Activated CD8-positive, alpha-beta T cell treated with anti-CD3 and anti-CD28 coated beads, Interleukin-2, amount 10 ng/mL, durations not matched to agents 7 days and 5 days (primary cell): ENCODE measurements at regions not wholly inside any gene's neighbourhood (a gene's known extent, or its start where the extent isn't known, plus 50 kb on each side); places are given as distances from the start of the nearest gene placed in this dataset.

Experiments
- ATAC-seq: fragments of 150-1000 bp; cut with Tn5 transposase; one replicate; pipeline ENCODE4 v1.10.0; 2021; ENCODE audit warnings: moderate library complexity
- CTCF ChIA-PET: fragments of 350-600 bp; sonication (Branson Sonifier 250); formaldehyde crosslinking; loops from one replicate; lab custom pipeline; 2021; ENCODE audit warnings: antibody characterized with exemption; lab: Charles Lee
- POLR2A ChIA-PET: fragments of 350-600 bp; sonication (Branson Sonifier 250); formaldehyde crosslinking; loops from one replicate; lab custom pipeline; 2021; ENCODE audit warnings: antibody characterized with exemption; lab: Charles Lee
- DNase-seq: peaks from one replicate; pipeline ENCODE4 v3.0.0-alpha.2; 2020
- H3K27ac Mint-ChIP-seq: one replicate; pipeline ENCODE4 v1.8.0; 2021; ENCODE audit warnings: mild to moderate bottlenecking, mixed read lengths
- H3K27me3 Mint-ChIP-seq: one replicate; pipeline ENCODE4 v1.8.0; 2021; ENCODE audit warnings: low read depth, mixed read lengths
- H3K36me3 Mint-ChIP-seq: one replicate; pipeline ENCODE4 v1.8.0; 2021; ENCODE audit warnings: low read depth, mixed read lengths
- H3K4me1 Mint-ChIP-seq: one replicate; pipeline ENCODE4 v1.8.0; 2021; ENCODE audit warnings: low read depth, mixed read lengths
- H3K4me3 Mint-ChIP-seq: one replicate; pipeline ENCODE4 v1.8.0; 2021; ENCODE audit warnings: mild to moderate bottlenecking, mixed read lengths
- H3K9me3 Mint-ChIP-seq: one replicate; pipeline ENCODE4 v1.8.0; 2022; ENCODE audit warnings: mixed read lengths; ENCODE audit not compliant: insufficient read depth

DNA sequence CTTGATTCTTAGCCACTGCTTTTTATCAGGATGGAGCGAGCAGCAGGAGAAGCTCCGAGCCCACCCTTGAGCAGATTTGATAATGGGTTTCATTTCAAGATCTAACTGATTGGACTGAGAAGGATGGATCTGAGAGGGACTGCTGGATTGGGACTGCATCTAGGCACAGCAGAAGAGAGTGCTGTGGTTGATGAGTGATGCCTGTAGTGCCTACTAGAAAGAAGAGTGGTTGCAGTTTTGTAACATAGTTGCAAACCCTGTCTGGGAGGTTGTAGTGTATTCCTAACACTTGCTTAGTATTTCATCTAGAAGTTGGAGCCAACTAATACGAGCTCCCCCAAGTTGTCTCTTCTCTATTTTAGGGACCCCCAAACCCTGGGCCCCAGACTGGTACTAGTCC, 88.7 kb downstream of the ASCL1 start:
- Mint-ChIP-seq H3K27ac (no peak overlapping the region), H3K4me3 (no peak overlapping the region), H3K4me1 (no peaks in the 10 kb centered on the region), H3K36me3 (no peaks in the 10 kb centered on the region), H3K9me3 (no peaks in the 10 kb centered on the region), H3K27me3 (no peaks in the 10 kb centered on the region)
- no peak for ATAC-seq
- ChIA-PET POLR2A (no interaction called here), CTCF (no interaction called here)
- no peak for DNase-seq

- no peak overlapping the region for H3K27ac Mint-ChIP-seq
- H3K27me3 Mint-ChIP-seq: peaks cover 2% of the 10 kb centered on the region
- peaks cover 2% of the 10 kb centered on the region for H3K4me1 Mint-ChIP-seq
- CTCF ChIA-PET: no interaction called here
- no peak overlapping the region for H3K4me3 Mint-ChIP-seq
- POLR2A ChIA-PET: no interaction called here
- DNase-seq (no peak), ATAC-seq (no peak)
- no peaks in the 10 kb centered on the region for H3K36me3 Mint-ChIP-seq
- no peaks in the 10 kb centered on the region for H3K9me3 Mint-ChIP-seq
Observed at GRCh38 chr12:103050273-103050672, 92.8 kb downstream of the ASCL1 start.

DNA sequence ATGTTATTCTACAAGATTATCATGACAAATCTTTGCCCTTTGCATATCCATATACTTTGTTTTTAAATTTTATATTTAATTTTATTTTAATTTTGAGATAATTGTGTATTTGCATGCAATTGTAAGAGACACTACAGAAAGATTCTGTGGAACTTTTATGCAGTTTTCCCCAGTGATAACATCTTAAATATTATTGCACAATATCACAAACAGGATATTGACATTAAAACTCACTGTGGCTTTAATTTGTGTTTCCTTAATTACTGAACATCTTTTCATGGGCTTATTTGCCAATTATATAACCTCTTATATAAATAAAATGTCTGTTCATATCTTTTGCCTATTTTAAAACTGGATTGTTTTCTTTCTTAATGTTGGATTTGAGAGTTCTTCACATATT, 95.6 kb downstream of the ASCL1 start:
- Mint-ChIP-seq H3K4me3 (no peak overlapping the region), H3K4me1 (peaks cover 2% of the 10 kb centered on the region), H3K9me3 (no peaks in the 10 kb centered on the region), H3K27me3 (peaks cover 2% of the 10 kb centered on the region), H3K36me3 (no peaks in the 10 kb centered on the region), H3K27ac (no peak overlapping the region)
- DNase-seq: no peak
- ATAC-seq: no peak
- POLR2A ChIA-PET: no interaction called here
- CTCF ChIA-PET: no interaction called here

- DNase-seq: no peak
- Mint-ChIP-seq H3K4me1 (no peaks in the 10 kb centered on the region), H3K9me3 (no peaks in the 10 kb centered on the region), H3K4me3 (no peak overlapping the region), H3K27ac (no peak overlapping the region), H3K36me3 (no peaks in the 10 kb centered on the region), H3K27me3 (peaks cover 3% of the 10 kb centered on the region)
- no peak for ATAC-seq
- CTCF ChIA-PET: no interaction called here
- POLR2A ChIA-PET: interaction anchor here (0.7 kb wide), 1 partner anchor 1269 kb away, joined by 3 read pairs; no protein-coding TSS in a partner anchor
Observed at GRCh38 chr12:103073630-103074029, 116.2 kb downstream of the ASCL1 start.

- no peak overlapping the region for H3K4me3 Mint-ChIP-seq
- H3K36me3 Mint-ChIP-seq: no peaks in the 10 kb centered on the region
- POLR2A ChIA-PET: no interaction called here
- DNase-seq (no peak), ATAC-seq (no peak)
- H3K9me3 Mint-ChIP-seq: no peaks in the 10 kb centered on the region
- H3K4me1 Mint-ChIP-seq: no peaks in the 10 kb centered on the region
- CTCF ChIA-PET: no interaction called here
- peaks cover 3% of the 10 kb centered on the region for H3K27me3 Mint-ChIP-seq
- no peak overlapping the region for H3K27ac Mint-ChIP-seq
Observed at GRCh38 chr12:103075848-103076247, 118.4 kb downstream of the ASCL1 start.

- Mint-ChIP-seq H3K9me3 (no peaks in the 10 kb centered on the region), H3K36me3 (no peaks in the 10 kb centered on the region), H3K27me3 (peaks cover 3% of the 10 kb centered on the region), H3K4me3 (no peak overlapping the region), H3K4me1 (no peaks in the 10 kb centered on the region), H3K27ac (no peak overlapping the region)
- ChIA-PET POLR2A (no interaction called here), CTCF (no interaction called here)
- DNase-seq (no peak), ATAC-seq (no peak)
Observed at GRCh38 chr12:103077108-103077773, 119.8 kb downstream of the ASCL1 start.

GRCh38 chr12:103085541-103085940, 128.1 kb downstream of the ASCL1 start:
- Mint-ChIP-seq H3K27me3 (no peaks in the 10 kb centered on the region), H3K4me3 (no peak overlapping the region), H3K36me3 (no peaks in the 10 kb centered on the region), H3K4me1 (no peaks in the 10 kb centered on the region), H3K9me3 (no peaks in the 10 kb centered on the region), H3K27ac (no peak overlapping the region)
- ATAC-seq (no peak), DNase-seq (no peak)
- ChIA-PET CTCF (no interaction called here), POLR2A (no interaction called here)

DNA sequence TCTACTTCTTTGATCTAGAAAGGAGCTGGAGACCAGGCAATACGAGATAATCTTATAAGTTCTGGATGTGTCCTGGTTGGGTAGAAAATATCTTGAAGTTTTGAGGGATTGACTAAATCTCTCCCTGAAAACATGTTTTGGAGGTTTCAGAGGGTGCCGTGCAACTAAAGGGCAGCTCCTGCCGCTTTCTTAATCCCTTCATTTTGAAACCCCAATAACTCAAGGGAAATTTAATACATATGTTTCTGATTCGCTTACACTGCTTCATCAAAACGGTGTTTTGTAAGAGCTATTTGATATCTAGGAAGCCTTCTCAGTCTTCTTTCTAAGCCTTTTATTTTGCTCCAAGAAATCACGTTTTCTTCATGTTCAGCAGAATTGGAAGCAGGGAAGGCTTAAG, 129.0 kb downstream of the ASCL1 start:
- ATAC-seq: no peak
- Mint-ChIP-seq H3K9me3 (no peaks in the 10 kb centered on the region), H3K27ac (no peak overlapping the region), H3K36me3 (no peaks in the 10 kb centered on the region), H3K27me3 (no peaks in the 10 kb centered on the region), H3K4me1 (no peaks in the 10 kb centered on the region), H3K4me3 (no peak overlapping the region)
- DNase-seq: no peak
- ChIA-PET CTCF (no interaction called here), POLR2A (no interaction called here)

DNA sequence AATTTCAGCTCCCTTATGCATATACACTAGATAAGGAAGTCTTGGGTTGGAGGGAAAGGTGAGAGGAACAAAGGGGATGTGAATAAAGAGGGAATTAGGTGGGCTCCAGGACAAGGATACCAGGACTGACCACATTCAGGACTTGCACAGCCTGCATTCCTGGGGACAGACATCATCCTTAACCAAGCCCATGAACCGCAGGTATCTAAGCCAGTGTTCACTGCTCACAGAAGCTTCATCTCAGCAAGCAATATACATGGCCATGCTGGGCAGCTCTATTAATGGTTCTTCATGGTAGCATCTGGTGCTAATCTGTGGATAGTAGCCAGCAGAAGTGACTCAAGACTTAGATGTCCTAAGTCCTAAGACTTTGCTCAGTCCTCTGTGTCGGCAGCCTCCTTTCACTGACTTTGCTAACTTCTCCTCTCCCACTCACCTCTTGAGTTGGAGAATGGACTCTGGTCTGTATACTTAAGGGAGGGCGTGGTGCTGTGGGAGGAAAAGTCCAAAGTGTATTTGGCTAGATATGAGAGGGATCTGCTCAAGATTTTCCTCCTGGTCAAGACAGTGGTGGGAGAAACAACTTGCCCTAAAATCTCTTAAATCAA, 136.1 kb downstream of the ASCL1 start:
- CTCF ChIA-PET: no interaction called here
- POLR2A ChIA-PET: no interaction called here
- no peak overlapping the region for H3K27ac Mint-ChIP-seq
- peaks cover 2% of the 10 kb centered on the region for H3K27me3 Mint-ChIP-seq
- DNase-seq (no peak), ATAC-seq (no peak)
- H3K4me3 Mint-ChIP-seq: no peak overlapping the region
- no peaks in the 10 kb centered on the region for H3K4me1 Mint-ChIP-seq
- no peaks in the 10 kb centered on the region for H3K36me3 Mint-ChIP-seq
- no peaks in the 10 kb centered on the region for H3K9me3 Mint-ChIP-seq

DNA sequence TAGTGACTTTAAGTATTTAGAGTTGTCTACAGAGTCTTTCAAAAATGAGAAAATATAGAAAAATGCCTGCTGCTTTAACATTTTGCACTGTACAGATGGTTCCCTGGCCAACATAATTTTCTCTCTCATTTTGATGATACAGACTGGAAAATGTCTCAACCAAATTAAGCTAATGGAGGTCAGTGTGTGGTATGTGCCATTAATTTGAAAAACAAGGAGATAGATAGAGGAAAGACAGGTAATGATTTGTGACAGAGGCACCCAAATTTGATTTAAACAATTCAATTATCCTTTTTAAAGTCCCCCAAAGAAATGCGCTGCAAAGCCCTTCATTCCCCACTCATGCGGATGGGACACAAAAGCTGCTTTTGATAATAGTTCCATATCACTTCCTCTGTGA, 140.0 kb downstream of the ASCL1 start:
- DNase-seq: no peak
- Mint-ChIP-seq H3K9me3 (no peaks in the 10 kb centered on the region), H3K4me1 (no peaks in the 10 kb centered on the region), H3K27ac (no peak overlapping the region), H3K4me3 (no peak overlapping the region), H3K36me3 (no peaks in the 10 kb centered on the region), H3K27me3 (peaks cover 2% of the 10 kb centered on the region)
- ChIA-PET CTCF (no interaction called here), POLR2A (no interaction called here)
- no peak for ATAC-seq

- ATAC-seq: no peak
- POLR2A ChIA-PET: no interaction called here
Observed at GRCh38 chr12:103100257-103100831, 142.9 kb downstream of the ASCL1 start.

DNA sequence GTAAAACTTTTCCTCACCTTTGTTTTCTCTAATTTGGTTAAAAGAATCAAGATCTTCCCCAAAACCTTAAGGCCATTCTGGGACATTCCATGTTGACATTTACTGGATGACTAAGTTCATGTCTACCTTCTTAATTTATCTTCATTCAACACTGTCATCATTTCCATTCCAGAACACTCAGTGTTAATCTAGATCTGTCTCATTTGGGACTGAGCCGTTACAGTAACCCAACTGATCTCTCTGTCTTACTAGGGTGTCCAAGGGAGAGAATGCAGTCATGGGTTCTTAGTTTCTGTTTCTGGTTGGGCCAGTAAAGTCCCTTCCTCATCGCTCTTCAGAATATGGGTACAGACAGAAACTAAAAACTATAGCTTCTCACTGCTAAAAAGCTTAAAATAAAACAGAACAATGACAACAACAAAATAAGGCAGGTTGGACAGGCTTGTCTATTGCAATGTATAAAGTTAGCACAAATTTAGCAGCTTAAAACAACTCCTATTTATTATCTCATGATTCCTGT, 144.8 kb downstream of the ASCL1 start:
- Mint-ChIP-seq H3K9me3 (no peaks in the 10 kb centered on the region), H3K27me3 (peaks cover 2% of the 10 kb centered on the region), H3K36me3 (no peaks in the 10 kb centered on the region), H3K4me1 (no peaks in the 10 kb centered on the region), H3K4me3 (no peak overlapping the region), H3K27ac (no peak overlapping the region)
- DNase-seq (no peak), ATAC-seq (no peak)
- CTCF ChIA-PET: no interaction called here
- POLR2A ChIA-PET: no interaction called here

More at GRCh38 chr12:103100257-103100831, 142.9 kb downstream of the ASCL1 start:
- Mint-ChIP-seq H3K4me3 (no peak overlapping the region), H3K4me1 (no peaks in the 10 kb centered on the region), H3K36me3 (no peaks in the 10 kb centered on the region), H3K27ac (no peak overlapping the region), H3K27me3 (peaks cover 2% of the 10 kb centered on the region), H3K9me3 (no peaks in the 10 kb centered on the region)
- CTCF ChIA-PET: no interaction called here
- DNase-seq: no peak
